Fibroblast of peridontal ligament (primary cell): ENCODE measurements at regions not wholly inside any gene's neighbourhood (a gene's known extent, or its start where the extent isn't known, plus 50 kb on each side); places are given as distances from the start of the nearest gene placed in this dataset.
"Not testable (repeated sequence)": the region's sequence is repeated elsewhere in the genome, so short reads cannot be mapped to it uniquely, and the experiment has no call there.

Experiments
- DNase-seq: peaks from one replicate; pipeline ENCODE4 v3.0.0-alpha.2; 2010; ENCODE audit errors: extremely low read depth

GRCh38 chr13:37510441-37510840, 88.1 kb downstream of the POSTN start:
- no peak for DNase-seq

- no peak for DNase-seq
These were observed 93.0 kb downstream of the POSTN start for GRCh38 chr13:37505531-37505930.

- DNase-seq, result no peak
These were observed 94.3 kb downstream of the POSTN start for GRCh38 chr13:37504251-37504650.

GRCh38 chr13:37503287-37503686, 95.3 kb downstream of the POSTN start:
- no peak for DNase-seq

- DNase-seq, result not testable (repeated sequence)
These were observed 96.1 kb downstream of the POSTN start for GRCh38 chr13:37502303-37502993.

- no peak for DNase-seq
These were observed 97.4 kb downstream of the POSTN start for GRCh38 chr13:37501187-37501586.

GRCh38 chr13:37495046-37495445, 103.5 kb downstream of the POSTN start:
- DNase-seq, result peak; percentile 65

- DNase-seq, result no peak
These were observed 104.8 kb downstream of the POSTN start for GRCh38 chr13:37493775-37494174.

GRCh38 chr13:37492741-37493514, 105.6 kb downstream of the POSTN start:
- DNase-seq, result peak; percentile 70

- DNase-seq, result peak; percentile 39
These were observed 106.5 kb downstream of the POSTN start for GRCh38 chr13:37492075-37492474.

- peak; percentile 31 for DNase-seq
These were observed 106.9 kb downstream of the POSTN start for GRCh38 chr13:37491661-37492060.

- peak; percentile 52 for DNase-seq
These were observed 108.3 kb downstream of the POSTN start for GRCh38 chr13:37490176-37490779.

- peak; percentile 48 for DNase-seq
These were observed 109.8 kb downstream of the POSTN start for GRCh38 chr13:37488726-37489125.

GRCh38 chr13:37486171-37486681, 112.3 kb downstream of the POSTN start:
- DNase-seq, result peak; percentile 69

GRCh38 chr13:37485756-37486155, 112.8 kb downstream of the POSTN start:
- DNase-seq, result peak; percentile 64

GRCh38 chr13:37484056-37484455, 114.5 kb downstream of the POSTN start:
- DNase-seq, result peak; percentile 60

GRCh38 chr13:37482331-37482730, 116.2 kb downstream of the POSTN start:
- no peak for DNase-seq

GRCh38 chr13:37481885-37482227, 116.7 kb downstream of the POSTN start:
- DNase-seq, result no peak

GRCh38 chr13:37481011-37481884, 117.3 kb downstream of the POSTN start:
- DNase-seq, result peak; percentile 51

GRCh38 chr13:37479916-37480315, 118.7 kb downstream of the POSTN start:
- DNase-seq, result peak; percentile 60

GRCh38 chr13:37476874-37477273, 121.7 kb downstream of the POSTN start:
- DNase-seq, result peak; percentile 47

- peak; percentile 83 for DNase-seq
These were observed 122.6 kb downstream of the POSTN start for GRCh38 chr13:37475966-37476365.
